Cardiac fibroblast (primary cell): ENCODE measurements at regions not wholly inside any gene's neighbourhood (a gene's known extent, or its start where the extent isn't known, plus 50 kb on each side); places are given as distances from the start of the nearest gene placed in this dataset.

Source experiments
- DNase-seq, 2 donors: peaks; one replicate each; pipeline versions ENCODE4 v3.0.0 to v3.0.0-alpha.2; 2010; ENCODE audit warnings: low read depth in 2 of 2
- H3K4me3 ChIP-seq, 2 donors: replicated peaks in 1 of 2; 1 replicate in 1 of 2; 2 replicates in 1 of 2; pipeline ENCODE4 v1.5.1; 2011; ENCODE audit warnings: low read depth in 2 of 2, low read length in 2 of 2, mild to moderate bottlenecking in 2 of 2, moderate library complexity in 1 of 2
- TF ChIP-seq, protein P1 (sequence below): IDR thresholded peaks from one replicate; pipeline ENCODE4 v1.5.1; 2011; ENCODE audit warnings: low read depth, mild to moderate bottlenecking, low read length, inconsistent platforms

DNA sequence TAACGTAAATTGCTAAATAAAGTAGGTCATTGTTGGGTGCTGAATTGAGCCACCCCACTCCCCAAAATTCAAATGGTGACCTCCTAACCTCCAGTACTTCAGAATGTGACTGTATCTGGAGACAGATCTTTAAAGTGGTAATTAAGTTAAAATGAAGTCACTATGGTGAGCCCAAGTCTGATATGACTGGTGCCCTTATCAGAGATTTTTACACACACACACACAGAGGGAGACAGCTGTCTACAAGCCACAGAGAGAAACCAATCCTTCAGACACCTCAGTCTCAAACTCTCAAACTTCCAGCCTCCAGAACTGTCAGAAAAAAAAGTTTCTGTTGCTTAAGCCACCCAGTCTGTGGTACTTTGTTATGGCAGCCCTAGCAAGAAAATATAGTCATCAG is 879.2 kb upstream of the INTU start:
- DNase-seq, result no peak
- TF ChIP-seq, protein P1, sequence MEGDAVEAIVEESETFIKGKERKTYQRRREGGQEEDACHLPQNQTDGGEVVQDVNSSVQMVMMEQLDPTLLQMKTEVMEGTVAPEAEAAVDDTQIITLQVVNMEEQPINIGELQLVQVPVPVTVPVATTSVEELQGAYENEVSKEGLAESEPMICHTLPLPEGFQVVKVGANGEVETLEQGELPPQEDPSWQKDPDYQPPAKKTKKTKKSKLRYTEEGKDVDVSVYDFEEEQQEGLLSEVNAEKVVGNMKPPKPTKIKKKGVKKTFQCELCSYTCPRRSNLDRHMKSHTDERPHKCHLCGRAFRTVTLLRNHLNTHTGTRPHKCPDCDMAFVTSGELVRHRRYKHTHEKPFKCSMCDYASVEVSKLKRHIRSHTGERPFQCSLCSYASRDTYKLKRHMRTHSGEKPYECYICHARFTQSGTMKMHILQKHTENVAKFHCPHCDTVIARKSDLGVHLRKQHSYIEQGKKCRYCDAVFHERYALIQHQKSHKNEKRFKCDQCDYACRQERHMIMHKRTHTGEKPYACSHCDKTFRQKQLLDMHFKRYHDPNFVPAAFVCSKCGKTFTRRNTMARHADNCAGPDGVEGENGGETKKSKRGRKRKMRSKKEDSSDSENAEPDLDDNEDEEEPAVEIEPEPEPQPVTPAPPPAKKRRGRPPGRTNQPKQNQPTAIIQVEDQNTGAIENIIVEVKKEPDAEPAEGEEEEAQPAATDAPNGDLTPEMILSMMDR, result no peak
- no peak overlapping the region for H3K4me3 ChIP-seq

DNA sequence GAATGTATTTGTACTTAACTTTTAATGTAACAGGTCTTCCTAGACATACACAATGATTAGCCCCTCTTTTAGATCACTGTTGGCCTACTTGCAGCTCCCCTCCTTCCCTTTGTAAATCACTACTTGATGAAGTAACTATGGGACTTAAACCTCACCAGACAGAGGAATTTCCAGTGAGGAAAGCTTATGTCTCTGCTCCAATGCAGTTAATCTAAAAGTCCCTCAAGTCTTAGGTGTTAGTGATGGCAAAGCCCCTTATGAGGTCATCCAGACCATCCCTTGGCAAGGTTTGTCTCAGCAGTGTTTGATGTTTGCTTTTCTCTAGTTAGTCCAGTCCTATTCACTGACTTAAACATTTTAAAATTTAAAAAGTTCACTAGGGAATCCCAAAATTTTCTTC is 877.3 kb upstream of the INTU start:
- H3K4me3 ChIP-seq, result no peak overlapping the region
- TF ChIP-seq, protein P1, result no peak
- DNase-seq, result no peak

DNA sequence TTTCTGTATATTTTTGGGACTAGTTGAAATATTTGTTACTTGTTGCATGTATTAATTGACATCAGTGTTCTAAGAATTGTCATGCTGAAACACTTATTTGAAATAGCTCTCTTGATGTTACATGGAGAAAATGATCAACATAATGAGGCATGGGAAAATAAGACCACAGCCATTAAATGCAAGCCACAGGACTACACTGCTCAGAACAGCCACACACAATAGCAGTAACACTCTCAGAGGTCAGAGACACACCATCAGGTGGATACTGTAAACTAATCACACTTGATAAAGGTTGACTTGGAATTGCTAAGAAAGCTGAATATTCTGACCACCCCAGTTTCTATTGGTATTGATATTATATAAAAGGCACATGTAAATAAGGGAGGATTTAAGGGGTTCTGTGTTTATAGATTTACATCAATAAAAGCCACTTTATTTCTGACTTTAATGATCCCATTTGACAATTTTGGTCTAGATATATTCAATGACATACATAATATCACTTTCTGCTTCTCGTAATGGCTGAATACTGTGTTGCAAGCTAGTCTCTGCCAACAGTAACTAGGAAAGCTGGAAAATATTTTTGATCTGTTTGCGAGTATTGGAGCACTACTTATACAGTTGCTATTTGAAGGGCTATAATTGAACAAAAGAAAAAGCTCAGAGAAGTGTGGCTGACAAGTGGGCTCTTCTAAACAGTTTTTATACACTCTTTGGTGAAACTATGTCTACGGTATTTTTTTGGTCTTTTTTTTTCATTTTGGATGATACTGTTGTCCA is 876.5 kb upstream of the INTU start:
- H3K4me3 ChIP-seq, result no peak overlapping the region
- TF ChIP-seq, protein P1, result no peak
- DNase-seq, result no peak

DNA sequence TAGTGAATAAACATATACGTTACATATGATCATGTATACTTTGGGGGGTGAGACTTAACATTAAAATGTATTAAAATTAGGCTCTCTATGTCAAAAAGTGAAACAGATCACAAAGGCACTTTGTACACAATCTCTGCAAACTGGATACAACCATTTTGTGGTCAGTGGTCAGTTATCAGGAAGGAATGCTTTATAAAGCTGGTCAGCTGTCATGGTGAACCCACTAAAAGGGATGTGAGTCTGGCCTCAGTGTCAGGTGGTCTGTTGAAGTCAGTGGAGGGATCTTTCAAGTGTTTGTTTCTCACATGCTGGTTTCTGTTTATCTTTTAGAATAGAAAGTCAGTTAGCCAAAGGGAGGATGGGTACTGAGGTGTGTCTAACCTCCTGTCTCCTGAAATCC is 875.5 kb upstream of the INTU start:
- TF ChIP-seq, protein P1, result no peak
- H3K4me3 ChIP-seq, result no peak overlapping the region
- peak in 1 of 2 donors; percentile 21 for DNase-seq

DNA sequence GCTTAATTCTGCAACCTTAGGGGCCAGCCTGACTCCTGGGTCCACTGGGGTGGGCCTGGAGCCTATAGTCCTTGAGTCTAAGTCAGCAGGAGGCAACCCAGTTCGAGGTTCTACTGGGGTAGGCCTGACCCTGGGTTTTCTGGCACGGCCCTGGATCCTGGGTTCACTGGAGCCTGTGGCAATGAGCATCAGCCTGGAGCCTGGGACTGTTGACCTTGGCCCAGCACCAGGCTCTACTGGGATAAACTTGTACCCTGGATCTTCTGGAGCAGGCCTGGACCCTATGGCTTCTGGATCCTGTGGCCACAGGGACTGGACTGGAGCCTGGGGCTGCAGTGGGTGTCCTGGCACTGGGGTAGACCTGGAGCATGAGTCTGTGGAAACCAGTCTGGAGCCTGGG is 874.3 kb upstream of the INTU start:
- TF ChIP-seq, protein P1, result no peak
- no peak for DNase-seq
- H3K4me3 ChIP-seq, result no peak overlapping the region

DNA sequence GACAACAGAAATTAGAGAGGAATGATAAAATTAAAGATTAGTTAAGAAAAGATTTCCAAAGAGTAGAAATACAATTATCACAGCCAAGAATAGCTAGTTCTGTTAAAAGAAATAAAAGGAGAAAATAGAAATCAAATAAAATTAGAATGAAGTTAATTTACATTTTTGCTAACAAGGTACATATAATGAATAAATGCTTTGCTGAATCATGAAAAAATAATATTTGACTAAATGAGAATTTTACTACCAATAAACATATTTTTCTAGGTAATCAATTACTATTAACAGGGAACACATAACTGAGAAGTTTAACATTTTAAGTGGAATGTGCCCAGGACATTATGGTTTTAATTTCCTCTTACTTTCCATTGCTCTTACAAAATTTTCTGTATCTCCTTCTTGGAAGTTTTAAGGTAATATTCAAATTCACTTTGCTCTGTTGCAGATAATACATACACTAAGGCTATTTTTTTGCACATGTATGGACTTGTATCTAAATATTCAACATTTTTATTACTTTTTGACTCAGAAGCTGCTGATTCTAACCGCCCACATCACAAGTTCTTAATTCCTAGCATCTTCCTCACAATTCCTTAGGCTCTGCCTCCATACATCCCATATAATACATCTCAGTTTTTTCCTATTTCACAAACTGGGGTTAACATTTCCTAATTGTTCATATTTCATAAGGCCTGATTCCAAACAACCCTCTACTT is 870.7 kb upstream of the INTU start:
- DNase-seq, result no peak
- no peak overlapping the region for H3K4me3 ChIP-seq
- TF ChIP-seq, protein P1, result no peak
